Adrenal gland (tissue), 9 donors: ENCODE measurements at regions not wholly inside any gene's neighbourhood (a gene's known extent, or its start where the extent isn't known, plus 50 kb on each side); places are given as distances from the start of the nearest gene placed in this dataset.
A peak's percentile ranks its signal among the peaks of the same experiment; 100 is the strongest.

Experiments used
- DNase-seq, 7 donors: peaks; one replicate each; pipeline ENCODE4 v3.0.0-alpha.2; 2019 to 2020
- H3K27ac ChIP-seq, 5 donors: fragments of 200-600 bp; sonication (generic) in 4 of 5; 1 replicate in 3 of 5; 2 replicates in 2 of 5; pipeline versions ENCODE4 v1.5.1 to v1.8.0; 2016 to 2020; ENCODE audit warnings: mild to moderate bottlenecking in 1 of 5
- H3K27me3 ChIP-seq: fragments of 200-600 bp; 2 replicates; pipeline ENCODE4 v1.8.0; 2021
- H3K36me3 ChIP-seq, 2 donors: fragments of 200-600 bp; replicated peaks in 1 of 2; 1 replicate in 1 of 2; 2 replicates in 1 of 2; pipeline versions ENCODE4 v1.5.1 to v1.8.0; 2018 to 2022
- H3K4me1 ChIP-seq, 2 donors: fragments of 200-600 bp; replicated peaks in 1 of 2; 1 replicate in 1 of 2; 2 replicates in 1 of 2; pipeline versions ENCODE4 v1.5.1 to v1.8.0; 2018 to 2021
- H3K4me3 ChIP-seq, 4 donors: fragments of 200-600 bp; sonication (generic) in 3 of 4; one replicate each; pipeline ENCODE4 v1.5.1; 2016 to 2018
- H3K9me3 ChIP-seq, 3 donors: fragments of 200-600 bp; sonication (generic) in 1 of 3; replicated peaks in 1 of 3; 1 replicate in 2 of 3; 2 replicates in 1 of 3; pipeline versions ENCODE4 v1.5.1 to v1.8.0; 2016 to 2021
- CTCF ChIP-seq, 6 experiments: fragments of 450-650 bp in 4 of 6; fragments of 200-600 bp in 2 of 6; sonication (generic) in 1 of 6; IDR thresholded peaks; 1 replicate in 5 of 6; 2 replicates in 1 of 6; pipeline versions ENCODE4 v1.5.1 to v1.8.0; 2016 to 2021; ENCODE audit warnings: antibody characterized with exemption in 6 of 6, mild to moderate bottlenecking in 2 of 6, moderate library complexity in 1 of 6
- POLR2A ChIP-seq, 2 donors: fragments of 450-650 bp; IDR thresholded peaks; one replicate each; pipeline ENCODE4 v1.6.1; 2017; ENCODE audit warnings: antibody characterized with exemption in 2 of 2, mild to moderate bottlenecking in 2 of 2, moderate library complexity in 1 of 2
- WGBS, 4 donors: extraction: QIAGEN DNeasy Blood & Tissue Kit in 2 of 4; methylation state at CpG; one replicate each; pipeline versions ENCODE4 v1.1.5 to v1.1.7; 2013 to 2017; 5-methylcytosine and 5-hydroxymethylcytosine counted together
- intact Hi-C, 2 donors: fragments of 100-400 bp; cut with DNase I; formaldehyde crosslinking; loops; one replicate each; pipeline versions ENCODE4 v1.14.1 to v1.15.0; 2022 to 2023
- donor health status: healthy with polysubstance abuse.
- donor health status: Bipolar disorder and iron deficiency.
- donor health status: DM: yes; HTN: yes; CAD: no.
- donor health status: DM: no; HTN: no; CAD: no.
- donor health status: DM: no; HTN: no; CAD: no.

DNA sequence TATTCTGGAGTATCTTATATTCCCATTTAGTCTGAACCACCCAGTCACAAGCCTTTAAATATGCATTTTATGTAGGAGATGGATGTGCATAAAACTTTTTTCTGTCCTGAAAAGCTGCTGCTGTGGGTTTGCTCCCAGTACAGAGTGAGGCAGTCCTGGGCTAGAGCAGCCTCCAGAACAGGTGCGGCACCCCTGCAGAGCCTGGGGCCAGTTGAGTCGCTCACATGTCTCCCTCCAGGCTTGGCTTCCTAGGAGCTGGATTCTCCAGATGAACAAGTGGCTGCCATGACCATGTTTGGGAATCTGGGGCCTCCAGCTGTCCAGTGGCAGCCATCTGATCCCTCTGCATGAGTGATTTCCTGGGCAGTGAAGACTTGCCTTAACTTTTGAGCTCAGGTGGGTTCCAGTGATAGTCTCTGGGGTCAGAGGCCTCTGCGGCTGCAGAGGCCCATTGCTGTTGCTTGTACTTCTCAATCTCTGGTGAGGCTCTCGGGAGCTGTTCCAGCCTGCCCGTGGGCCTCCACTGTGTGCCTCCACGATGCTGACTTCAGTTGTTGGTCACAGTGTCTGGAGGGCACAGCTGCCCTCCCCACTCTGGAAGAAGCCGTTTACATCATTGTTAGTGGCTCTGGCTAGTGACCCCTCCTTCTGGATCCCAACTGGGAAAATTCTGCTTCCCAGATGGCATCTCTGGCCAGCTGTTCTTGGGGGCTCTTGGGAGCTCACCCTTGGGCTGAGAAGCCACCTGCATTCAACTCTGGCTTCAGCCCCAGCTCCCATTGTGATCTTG is 120.4 kb downstream of the EMX2 start:
- TF ChIP-seq CTCF (IDR thresholded peaks at IDR 0.05) = no peak
- no peak for TF ChIP-seq POLR2A (IDR thresholded peaks at IDR 0.05)
- 75 to 90% (median 87%) methylated on average over 4 to 7 of the region's 7 CpGs for WGBS, 4 donors
- intact Hi-C loops = no loop called here
- Histone ChIP-seq H3K36me3 (no peaks in the 10 kb centered on the region), H3K4me1 (no peaks in the 10 kb centered on the region), H3K27me3 (no peaks in the 10 kb centered on the region), H3K4me3 (no peak overlapping the region), H3K27ac (no peak overlapping the region), H3K9me3 (no peaks in the 10 kb centered on the region)
- DNase-seq = no peak

- WGBS, 4 donors = 18 to 32% (median 20%) methylated on average over 2 of the region's 2 CpGs
- DNase-seq = peak in 1 of 7 donors; percentile 47
Measured at GRCh38 chr10:117663750-117664149, 121.2 kb downstream of the EMX2 start.

DNA sequence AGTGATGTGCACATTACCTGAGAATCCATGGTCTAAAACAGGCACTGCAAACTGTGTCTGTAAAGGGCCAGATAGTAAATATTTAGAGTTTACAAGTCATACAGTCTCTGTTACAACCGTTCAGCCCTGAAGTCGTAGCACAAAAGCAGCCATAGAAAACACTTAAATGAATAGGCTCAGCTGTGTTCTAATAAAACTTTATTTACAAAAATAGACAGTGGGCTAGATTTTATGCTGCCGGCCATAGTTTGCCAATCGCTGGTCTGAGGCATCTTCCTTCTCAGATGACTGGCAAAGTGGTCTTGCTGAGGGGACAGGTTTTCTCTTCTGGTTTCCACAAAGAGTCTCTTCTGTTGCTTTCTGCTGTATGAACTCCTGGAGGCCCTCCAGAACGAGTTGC is 121.7 kb downstream of the EMX2 start:
- no peaks in the 10 kb centered on the region for H3K9me3 ChIP-seq
- DNase-seq = no peak
- no peaks in the 10 kb centered on the region for H3K36me3 ChIP-seq
- no peak overlapping the region for H3K27ac ChIP-seq
- H3K4me1 ChIP-seq = no peaks in the 10 kb centered on the region
- no peak for TF ChIP-seq CTCF (IDR thresholded peaks at IDR 0.05)
- no peak for TF ChIP-seq POLR2A (IDR thresholded peaks at IDR 0.05)
- H3K27me3 ChIP-seq = no peaks in the 10 kb centered on the region
- intact Hi-C loops = no loop called here
- H3K4me3 ChIP-seq = no peak overlapping the region
- WGBS, 4 donors = 71 to 82% (median 78%) methylated on average over 5 of the region's 5 CpGs

More at GRCh38 chr10:117663750-117664149, 121.2 kb downstream of the EMX2 start:
- H3K4me1 ChIP-seq = no peaks in the 10 kb centered on the region
- intact Hi-C loops = no loop called here
- H3K27me3 ChIP-seq = no peaks in the 10 kb centered on the region
- no peaks in the 10 kb centered on the region for H3K9me3 ChIP-seq
- no peak overlapping the region for H3K27ac ChIP-seq
- H3K4me3 ChIP-seq = no peak overlapping the region
- H3K36me3 ChIP-seq = no peaks in the 10 kb centered on the region
- no peak for TF ChIP-seq CTCF (IDR thresholded peaks at IDR 0.05)
- no peak for TF ChIP-seq POLR2A (IDR thresholded peaks at IDR 0.05)

GRCh38 chr10:117666166-117666565 is 123.6 kb downstream of the EMX2 start:
- Histone ChIP-seq H3K27ac (no peak overlapping the region), H3K4me3 (no peak overlapping the region), H3K4me1 (no peaks in the 10 kb centered on the region), H3K36me3 (no peaks in the 10 kb centered on the region), H3K27me3 (no peaks in the 10 kb centered on the region), H3K9me3 (no peaks in the 10 kb centered on the region)
- 51 to 56% (median 55%) methylated on average over 5 of the region's 5 CpGs for WGBS, 4 donors
- DNase-seq = no peak
- intact Hi-C loops = no loop called here
- TF ChIP-seq POLR2A (IDR thresholded peaks at IDR 0.05) = no peak
- no peak for TF ChIP-seq CTCF (IDR thresholded peaks at IDR 0.05)
